ENCODE measurements at regions not wholly inside any gene's neighbourhood (a gene's known extent, or its start where the extent isn't known, plus 50 kb on each side); places are given as distances from the start of the nearest gene placed in this dataset.

DNA sequence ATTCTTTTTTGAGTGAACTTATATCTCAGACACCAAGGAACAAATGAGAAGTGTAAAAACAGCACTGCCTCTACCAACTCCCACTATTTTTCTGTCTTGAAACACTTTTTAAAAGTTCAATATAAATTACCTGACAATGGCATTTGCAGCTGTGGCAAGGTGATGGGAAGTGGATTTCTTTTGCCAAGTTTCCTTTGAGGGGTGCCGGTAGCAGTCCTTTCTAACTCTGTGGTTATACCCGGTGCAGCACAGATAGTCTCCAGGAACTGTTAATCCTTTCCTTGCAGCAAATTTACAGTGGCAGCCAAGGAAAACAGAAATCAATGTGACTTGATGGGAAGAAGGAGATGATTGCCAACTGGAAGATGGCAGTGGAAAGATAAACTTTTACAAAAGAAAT lies 243.7 kb downstream of the BCAT1 start:
- Histone ChIP-seq H3K4me1 (ENCODE audit: control insufficient read depth, insufficient read depth, low read length, unreplicated experiment) (peaks cover 11% of the 10 kb centered on the region), H3K36me3 (ENCODE audit: insufficient read depth, low read length) (no peaks in the 10 kb centered on the region), H2AFZ (ENCODE audit: low read length, unreplicated experiment) (no peak overlapping the region), H3K27me3 (ENCODE audit: insufficient read depth, low read length) (no peaks in the 10 kb centered on the region), H3K79me2 (ENCODE audit: control insufficient read depth, insufficient read depth, low read length, unreplicated experiment) (no peaks in the 10 kb centered on the region), H3K4me3 (ENCODE audit: low read depth, low read length) (no peak overlapping the region), H3K27ac (ENCODE audit: low read depth, low read length) (no peak overlapping the region)

DNA sequence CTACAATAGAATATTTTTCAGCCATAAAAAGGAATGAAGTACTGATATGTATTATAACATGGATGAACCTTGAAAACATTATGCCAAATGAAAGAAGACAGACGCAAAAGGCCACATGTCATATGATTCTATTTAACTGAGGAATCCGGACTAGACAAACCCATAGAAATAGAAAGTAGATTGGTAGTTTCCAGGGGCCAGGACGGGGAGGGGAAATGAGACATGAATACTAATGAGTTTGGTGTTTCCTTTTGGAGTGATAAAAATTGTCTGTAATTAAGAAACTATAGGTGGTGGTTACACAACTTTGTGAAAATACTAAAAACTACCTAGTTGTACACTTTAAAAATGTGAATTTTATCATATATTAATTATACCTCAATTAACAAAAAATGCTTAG lies 247.6 kb downstream of the BCAT1 start:
- Histone ChIP-seq H3K4me3 (ENCODE audit: low read depth, low read length) (no peak overlapping the region), H3K79me2 (ENCODE audit: control insufficient read depth, insufficient read depth, low read length, unreplicated experiment) (no peaks in the 10 kb centered on the region), H3K4me1 (ENCODE audit: control insufficient read depth, insufficient read depth, low read length, unreplicated experiment) (no peaks in the 10 kb centered on the region), H3K27me3 (ENCODE audit: insufficient read depth, low read length) (no peaks in the 10 kb centered on the region), H2AFZ (ENCODE audit: low read length, unreplicated experiment) (no peak overlapping the region), H3K36me3 (ENCODE audit: insufficient read depth, low read length) (no peaks in the 10 kb centered on the region), H3K27ac (ENCODE audit: low read depth, low read length) (no peak overlapping the region)

DNA sequence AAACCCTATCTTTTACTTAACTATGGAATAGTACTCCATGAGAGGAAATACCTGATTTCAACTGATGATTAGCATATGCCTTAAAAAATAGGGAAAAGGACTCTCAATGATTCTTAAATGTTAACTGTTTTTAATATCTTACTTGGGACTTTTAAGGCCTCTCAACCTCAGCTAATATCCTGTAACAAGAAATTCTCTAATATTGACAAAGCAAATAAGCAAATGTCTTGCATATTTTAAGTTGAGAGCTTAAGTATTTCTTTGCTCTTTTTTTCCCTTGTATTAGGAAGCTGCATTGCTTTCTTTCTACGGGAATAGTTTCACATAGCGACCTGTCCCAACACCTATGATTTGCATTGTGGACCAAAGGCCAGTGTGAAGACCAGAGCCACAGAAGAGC lies 249.9 kb downstream of the BCAT1 start:
- Histone ChIP-seq H3K4me3 (ENCODE audit: low read depth, low read length) (no peak overlapping the region), H3K27ac (ENCODE audit: low read depth, low read length) (no peak overlapping the region), H3K79me2 (ENCODE audit: control insufficient read depth, insufficient read depth, low read length, unreplicated experiment) (no peaks in the 10 kb centered on the region), H2AFZ (ENCODE audit: low read length, unreplicated experiment) (no peak overlapping the region), H3K27me3 (ENCODE audit: insufficient read depth, low read length) (no peaks in the 10 kb centered on the region), H3K4me1 (ENCODE audit: control insufficient read depth, insufficient read depth, low read length, unreplicated experiment) (peaks cover 4% of the 10 kb centered on the region), H3K36me3 (ENCODE audit: insufficient read depth, low read length) (no peaks in the 10 kb centered on the region)

DNA sequence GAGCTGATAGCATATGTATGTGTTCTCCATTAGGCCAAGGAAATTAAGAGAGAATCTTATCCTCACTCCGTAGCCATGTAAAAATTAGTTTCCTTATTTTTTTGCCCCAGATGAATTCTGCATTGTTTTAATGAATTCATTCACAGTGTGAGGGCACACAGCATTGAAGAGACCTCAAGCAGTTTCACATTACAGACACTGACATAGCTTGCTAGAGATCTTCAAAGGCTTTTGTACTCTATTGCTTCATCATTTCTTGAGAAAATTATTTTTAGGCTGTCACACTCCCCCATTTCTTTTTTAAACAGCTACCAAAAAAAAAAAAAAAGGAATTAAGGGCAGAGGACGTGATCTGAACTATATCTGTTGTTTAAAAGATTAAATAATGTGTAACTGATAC lies 251.1 kb downstream of the BCAT1 start:
- Histone ChIP-seq H3K36me3 (ENCODE audit: insufficient read depth, low read length) (no peaks in the 10 kb centered on the region), H3K4me1 (ENCODE audit: control insufficient read depth, insufficient read depth, low read length, unreplicated experiment) (peaks cover 4% of the 10 kb centered on the region), H3K79me2 (ENCODE audit: control insufficient read depth, insufficient read depth, low read length, unreplicated experiment) (no peaks in the 10 kb centered on the region), H3K27ac (ENCODE audit: low read depth, low read length) (no peak overlapping the region), H3K27me3 (ENCODE audit: insufficient read depth, low read length) (no peaks in the 10 kb centered on the region), H3K4me3 (ENCODE audit: low read depth, low read length) (no peak overlapping the region), H2AFZ (ENCODE audit: low read length, unreplicated experiment) (no peak overlapping the region)

DNA sequence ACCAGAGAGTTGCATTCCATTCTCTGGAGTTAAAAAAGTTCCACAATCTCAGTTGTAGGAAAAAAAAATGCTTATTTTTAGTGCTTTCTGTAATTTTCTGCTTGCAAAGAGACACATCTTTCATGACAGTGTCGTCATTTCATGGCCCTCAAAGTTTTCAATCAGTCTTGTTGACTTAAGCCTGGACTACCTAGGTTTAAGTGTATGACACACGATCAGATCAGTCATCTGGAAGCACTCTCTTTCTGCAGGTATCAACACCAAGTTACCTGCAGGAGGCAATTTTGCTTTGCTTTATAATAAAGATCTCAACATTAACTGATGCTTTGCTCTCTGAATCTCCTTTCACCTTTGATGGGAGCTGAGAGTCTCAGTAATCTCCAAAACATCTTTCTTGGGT lies 251.6 kb downstream of the BCAT1 start:
- Histone ChIP-seq H3K4me3 (ENCODE audit: low read depth, low read length) (no peak overlapping the region), H3K4me1 (ENCODE audit: control insufficient read depth, insufficient read depth, low read length, unreplicated experiment) (peaks cover 4% of the 10 kb centered on the region), H3K79me2 (ENCODE audit: control insufficient read depth, insufficient read depth, low read length, unreplicated experiment) (no peaks in the 10 kb centered on the region), H3K36me3 (ENCODE audit: insufficient read depth, low read length) (no peaks in the 10 kb centered on the region), H3K27me3 (ENCODE audit: insufficient read depth, low read length) (no peaks in the 10 kb centered on the region), H2AFZ (ENCODE audit: low read length, unreplicated experiment) (no peak overlapping the region), H3K27ac (ENCODE audit: low read depth, low read length) (no peak overlapping the region)

DNA sequence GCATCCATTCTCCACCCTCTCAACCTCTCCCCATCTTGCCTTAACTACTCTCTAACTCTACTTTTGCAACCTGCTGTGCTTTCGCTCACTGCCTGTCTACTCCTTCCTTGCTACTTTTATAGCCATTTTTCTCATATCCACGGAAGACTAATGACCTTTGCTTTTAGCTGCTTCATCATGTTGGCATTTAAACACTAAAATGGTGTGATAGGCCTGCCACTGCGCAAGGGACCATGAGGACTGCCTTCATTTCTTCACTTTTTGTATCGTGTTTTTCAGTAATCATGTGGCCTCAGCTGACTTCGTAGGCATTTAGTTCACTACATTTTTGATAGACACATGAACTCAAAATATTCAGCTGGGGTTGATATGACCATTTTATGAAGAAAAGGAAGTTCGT lies 252.1 kb downstream of the BCAT1 start:
- no peaks in the 10 kb centered on the region for H3K27me3 ChIP-seq (ENCODE audit: insufficient read depth, low read length)
- H3K36me3 ChIP-seq (ENCODE audit: insufficient read depth, low read length) = no peaks in the 10 kb centered on the region
- H2AFZ ChIP-seq (ENCODE audit: low read length, unreplicated experiment) = no peak overlapping the region

DNA sequence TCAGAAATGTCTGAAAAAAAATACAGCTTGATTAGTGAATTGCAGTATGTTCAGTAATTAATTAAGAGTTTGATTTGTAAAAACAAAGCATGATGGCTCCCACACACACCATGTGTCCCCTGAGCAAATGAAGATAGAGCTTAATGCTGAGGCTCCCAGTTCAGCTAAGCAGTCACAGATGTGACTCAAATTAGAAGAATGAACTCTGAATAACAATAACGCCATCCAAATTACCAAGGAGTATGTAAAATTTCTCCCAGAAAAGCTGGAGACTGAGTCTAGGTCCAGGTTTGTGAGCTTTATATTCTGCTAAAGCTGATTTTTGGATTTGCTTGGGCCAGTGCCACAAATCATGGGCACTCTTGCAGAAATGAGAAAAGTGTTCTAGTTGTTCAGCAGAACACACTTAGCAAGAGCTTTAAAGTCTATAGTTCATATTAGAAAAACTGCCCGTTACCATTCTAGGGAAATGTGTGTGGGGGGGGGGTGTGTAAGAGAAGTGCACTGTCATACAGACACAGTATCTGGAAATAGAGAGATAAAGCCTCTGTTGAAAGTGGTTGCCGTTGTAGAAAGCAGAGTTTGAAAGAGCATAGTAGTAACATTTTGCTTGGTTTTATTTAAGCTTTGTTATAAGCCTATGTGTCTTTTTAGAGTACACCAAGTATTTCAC lies 253.1 kb downstream of the BCAT1 start:
- no peaks in the 10 kb centered on the region for H3K27me3 ChIP-seq (ENCODE audit: insufficient read depth, low read length)
- H3K36me3 ChIP-seq (ENCODE audit: insufficient read depth, low read length) = no peaks in the 10 kb centered on the region
- H3K4me1 ChIP-seq (ENCODE audit: control insufficient read depth, insufficient read depth, low read length, unreplicated experiment) = peaks cover 4% of the 10 kb centered on the region
- H3K27ac ChIP-seq (ENCODE audit: low read depth, low read length) = no peak overlapping the region
- H3K4me3 ChIP-seq (ENCODE audit: low read depth, low read length) = no peak overlapping the region
- H2AFZ ChIP-seq (ENCODE audit: low read length, unreplicated experiment) = peak overlapping the region; percentile 36
- no peaks in the 10 kb centered on the region for H3K79me2 ChIP-seq (ENCODE audit: control insufficient read depth, insufficient read depth, low read length, unreplicated experiment)

More for the DNA sequence above, 252.1 kb downstream of the BCAT1 start:
- Histone ChIP-seq H3K79me2 (ENCODE audit: control insufficient read depth, insufficient read depth, low read length, unreplicated experiment) (no peaks in the 10 kb centered on the region), H3K4me3 (ENCODE audit: low read depth, low read length) (no peak overlapping the region), H3K4me1 (ENCODE audit: control insufficient read depth, insufficient read depth, low read length, unreplicated experiment) (peaks cover 4% of the 10 kb centered on the region), H3K27ac (ENCODE audit: low read depth, low read length) (no peak overlapping the region)

DNA sequence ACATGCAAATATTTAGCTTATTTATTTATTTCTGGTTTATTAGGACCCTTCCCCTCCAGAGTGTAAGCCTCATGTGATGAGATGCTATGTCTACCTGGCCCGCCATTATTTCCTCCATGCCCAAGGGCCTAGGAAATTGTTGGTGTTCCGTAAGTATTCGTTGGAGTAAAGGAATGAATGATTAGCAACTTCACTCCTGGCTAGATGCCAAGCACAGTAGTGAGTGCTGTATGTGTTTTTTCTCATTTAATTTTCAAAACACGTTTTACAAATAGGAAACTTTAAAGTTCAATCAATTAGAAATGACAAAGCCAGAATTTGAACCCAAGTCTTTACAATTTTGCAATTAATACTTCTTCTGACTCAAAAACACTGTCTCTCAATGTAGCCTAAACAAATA lies 253.8 kb downstream of the BCAT1 start:
- Histone ChIP-seq H3K27me3 (ENCODE audit: insufficient read depth, low read length) (no peaks in the 10 kb centered on the region), H3K27ac (ENCODE audit: low read depth, low read length) (no peak overlapping the region), H3K4me3 (ENCODE audit: low read depth, low read length) (no peak overlapping the region), H3K4me1 (ENCODE audit: control insufficient read depth, insufficient read depth, low read length, unreplicated experiment) (peaks cover 4% of the 10 kb centered on the region), H3K79me2 (ENCODE audit: control insufficient read depth, insufficient read depth, low read length, unreplicated experiment) (no peaks in the 10 kb centered on the region), H2AFZ (ENCODE audit: low read length, unreplicated experiment) (peak overlapping the region; percentile 36), H3K36me3 (ENCODE audit: insufficient read depth, low read length) (no peaks in the 10 kb centered on the region)

DNA sequence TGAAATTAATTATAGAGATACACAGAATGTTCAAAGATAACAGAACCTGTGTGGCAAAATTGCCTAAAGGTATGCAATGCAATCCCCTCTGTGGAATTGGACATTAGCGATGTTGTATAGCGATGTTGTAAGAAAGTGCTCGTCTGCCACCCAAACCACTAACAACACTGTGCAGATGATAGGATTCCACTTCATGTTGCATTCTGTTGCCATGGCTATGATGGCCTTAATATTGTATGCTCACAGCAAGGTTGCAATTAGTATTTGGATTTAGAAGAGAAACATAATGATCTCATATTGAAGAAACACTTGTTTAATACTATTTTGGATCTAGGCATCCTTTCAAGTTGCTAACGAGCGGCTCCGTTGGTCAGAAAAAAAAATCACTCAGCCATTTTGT lies 260.3 kb downstream of the BCAT1 start:
- Histone ChIP-seq H3K4me1 (ENCODE audit: control insufficient read depth, insufficient read depth, low read length, unreplicated experiment) (no peaks in the 10 kb centered on the region), H3K4me3 (ENCODE audit: low read depth, low read length) (no peak overlapping the region), H3K27ac (ENCODE audit: low read depth, low read length) (no peak overlapping the region), H3K36me3 (ENCODE audit: insufficient read depth, low read length) (no peaks in the 10 kb centered on the region), H2AFZ (ENCODE audit: low read length, unreplicated experiment) (no peak overlapping the region), H3K27me3 (ENCODE audit: insufficient read depth, low read length) (no peaks in the 10 kb centered on the region), H3K79me2 (ENCODE audit: control insufficient read depth, insufficient read depth, low read length, unreplicated experiment) (no peaks in the 10 kb centered on the region)

DNA sequence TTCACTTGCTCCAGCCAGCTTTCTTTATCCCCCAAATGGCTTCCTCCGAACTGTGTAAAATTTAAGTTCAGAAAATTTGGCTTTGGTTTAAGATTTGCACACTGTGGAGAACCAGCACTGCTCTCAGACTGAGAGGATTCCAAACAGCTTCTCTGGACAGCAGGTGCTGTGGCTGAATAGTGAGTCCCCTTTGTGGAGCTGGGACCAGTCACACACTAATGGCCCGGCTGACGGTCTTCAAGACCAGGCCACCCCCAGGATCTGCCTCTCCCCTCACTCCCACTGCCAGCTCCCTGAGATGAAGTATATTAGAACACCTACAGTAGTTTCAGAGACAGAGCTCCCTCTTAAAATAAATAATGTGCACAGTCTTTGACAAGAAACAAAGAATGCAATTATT lies 267.3 kb downstream of the BCAT1 start:
- Histone ChIP-seq H3K4me1 (ENCODE audit: control insufficient read depth, insufficient read depth, low read length, unreplicated experiment) (peaks cover 11% of the 10 kb centered on the region), H3K4me3 (ENCODE audit: low read depth, low read length) (no peak overlapping the region), H3K27ac (ENCODE audit: low read depth, low read length) (no peak overlapping the region), H3K79me2 (ENCODE audit: control insufficient read depth, insufficient read depth, low read length, unreplicated experiment) (no peaks in the 10 kb centered on the region), H2AFZ (ENCODE audit: low read length, unreplicated experiment) (no peak overlapping the region), H3K27me3 (ENCODE audit: insufficient read depth, low read length) (no peaks in the 10 kb centered on the region), H3K36me3 (ENCODE audit: insufficient read depth, low read length) (no peaks in the 10 kb centered on the region)

DNA sequence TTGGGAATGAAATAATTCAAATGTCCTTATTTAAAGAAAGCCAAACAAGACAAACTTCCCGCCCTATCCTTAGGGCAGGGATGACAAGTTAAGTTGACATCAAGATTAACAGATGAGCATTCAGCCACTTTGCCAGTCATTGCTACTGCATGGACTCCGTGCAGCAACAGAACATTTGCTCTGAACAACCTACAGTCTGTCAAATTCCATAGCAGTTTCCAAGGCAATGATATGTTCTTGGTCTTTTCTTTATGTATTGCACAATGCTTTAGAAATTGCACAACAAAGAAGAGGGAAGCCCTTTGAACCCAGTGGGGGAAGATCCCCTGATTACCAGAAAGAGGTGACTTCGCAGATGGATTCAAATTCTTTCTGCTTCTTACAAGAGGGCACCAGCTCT lies 269.8 kb downstream of the BCAT1 start:
- no peaks in the 10 kb centered on the region for H3K36me3 ChIP-seq (ENCODE audit: insufficient read depth, low read length)
- peaks cover 11% of the 10 kb centered on the region for H3K4me1 ChIP-seq (ENCODE audit: control insufficient read depth, insufficient read depth, low read length, unreplicated experiment)
- H3K79me2 ChIP-seq (ENCODE audit: control insufficient read depth, insufficient read depth, low read length, unreplicated experiment) = no peaks in the 10 kb centered on the region
- H3K27ac ChIP-seq (ENCODE audit: low read depth, low read length) = no peak overlapping the region
- no peak overlapping the region for H2AFZ ChIP-seq (ENCODE audit: low read length, unreplicated experiment)
- H3K4me3 ChIP-seq (ENCODE audit: low read depth, low read length) = no peak overlapping the region
- no peaks in the 10 kb centered on the region for H3K27me3 ChIP-seq (ENCODE audit: insufficient read depth, low read length)
